Neutrophil (primary cell): ENCODE measurements at regions not wholly inside any gene's neighbourhood (a gene's known extent, or its start where the extent isn't known, plus 50 kb on each side); places are given as distances from the start of the nearest gene placed in this dataset.

ENCODE experiments used
- H3K27ac ChIP-seq: fragments of 200-600 bp; sonication (generic); 2 replicates; pipeline ENCODE4 v1.5.1; 2016; ENCODE audit warnings: mild to moderate bottlenecking, moderate library complexity
- H3K27me3 ChIP-seq: fragments of 200-600 bp; sonication (generic); 2 replicates; pipeline ENCODE4 v1.6.0; 2016; ENCODE audit warnings: mild to moderate bottlenecking
- H3K36me3 ChIP-seq: fragments of 200-600 bp; sonication (generic); 2 replicates; pipeline ENCODE4 v1.5.1; 2017
- H3K4me1 ChIP-seq, 2 experiments: fragments of 200-600 bp in 1 of 2; sonication (generic) in 1 of 2; 1 replicate in 1 of 2; 2 replicates in 1 of 2; pipeline versions ENCODE4 v1.5.1 to v1.6.1; 2013 to 2016; ENCODE audit warnings: low read depth in 1 of 2, low read length in 1 of 2, mild to moderate bottlenecking in 1 of 2, moderate library complexity in 1 of 2; ENCODE audit not compliant: control insufficient read depth in 1 of 2, insufficient read depth in 1 of 2
- H3K4me3 ChIP-seq, 2 experiments: fragments of 200-600 bp in 1 of 2; sonication (generic) in 1 of 2; 1 replicate in 1 of 2; 2 replicates in 1 of 2; pipeline ENCODE4 v1.5.1; 2013 to 2016; ENCODE audit warnings: low read depth in 1 of 2, low read length in 1 of 2, mild to moderate bottlenecking in 1 of 2, moderate library complexity in 1 of 2
- H3K9me3 ChIP-seq: fragments of 200-600 bp; sonication (generic); 2 replicates; pipeline ENCODE4 v1.5.1; 2016
- TF ChIP-seq, protein P1 (sequence below): fragments of 200-600 bp; sonication (generic); IDR thresholded peaks from 2 replicates; pipeline ENCODE4 v1.5.1; 2016; ENCODE audit warnings: antibody characterized with exemption

DNA sequence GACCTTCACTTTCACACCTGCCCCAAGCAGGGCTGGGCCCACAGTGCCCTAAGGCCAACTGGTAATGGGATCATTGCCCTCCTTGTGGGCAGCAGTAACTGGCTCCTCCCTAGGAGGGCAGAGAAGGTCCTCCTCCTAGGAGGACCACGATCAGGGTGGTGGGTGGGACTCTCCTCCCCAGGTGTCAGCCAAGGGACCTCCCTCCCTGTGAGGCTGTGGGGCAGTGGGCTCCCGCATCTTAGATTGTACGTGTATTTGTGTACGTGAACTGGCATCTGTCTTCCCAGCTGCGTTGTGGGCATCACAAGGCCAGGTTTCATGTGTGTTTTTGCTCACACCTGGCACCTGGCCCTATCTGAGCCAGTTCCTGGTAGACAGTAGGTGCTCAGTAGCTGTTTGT is 111.8 kb downstream of the SOX1 start:
- no peak overlapping the region for H3K4me3 ChIP-seq
- H3K36me3 ChIP-seq, result no peaks in the 10 kb centered on the region
- TF ChIP-seq, protein P1, sequence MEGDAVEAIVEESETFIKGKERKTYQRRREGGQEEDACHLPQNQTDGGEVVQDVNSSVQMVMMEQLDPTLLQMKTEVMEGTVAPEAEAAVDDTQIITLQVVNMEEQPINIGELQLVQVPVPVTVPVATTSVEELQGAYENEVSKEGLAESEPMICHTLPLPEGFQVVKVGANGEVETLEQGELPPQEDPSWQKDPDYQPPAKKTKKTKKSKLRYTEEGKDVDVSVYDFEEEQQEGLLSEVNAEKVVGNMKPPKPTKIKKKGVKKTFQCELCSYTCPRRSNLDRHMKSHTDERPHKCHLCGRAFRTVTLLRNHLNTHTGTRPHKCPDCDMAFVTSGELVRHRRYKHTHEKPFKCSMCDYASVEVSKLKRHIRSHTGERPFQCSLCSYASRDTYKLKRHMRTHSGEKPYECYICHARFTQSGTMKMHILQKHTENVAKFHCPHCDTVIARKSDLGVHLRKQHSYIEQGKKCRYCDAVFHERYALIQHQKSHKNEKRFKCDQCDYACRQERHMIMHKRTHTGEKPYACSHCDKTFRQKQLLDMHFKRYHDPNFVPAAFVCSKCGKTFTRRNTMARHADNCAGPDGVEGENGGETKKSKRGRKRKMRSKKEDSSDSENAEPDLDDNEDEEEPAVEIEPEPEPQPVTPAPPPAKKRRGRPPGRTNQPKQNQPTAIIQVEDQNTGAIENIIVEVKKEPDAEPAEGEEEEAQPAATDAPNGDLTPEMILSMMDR, result no peak
- no peaks in the 10 kb centered on the region for H3K4me1 ChIP-seq
- H3K27ac ChIP-seq, result no peak overlapping the region
- H3K9me3 ChIP-seq, result no peaks in the 10 kb centered on the region
- H3K27me3 ChIP-seq, result no peaks in the 10 kb centered on the region

DNA sequence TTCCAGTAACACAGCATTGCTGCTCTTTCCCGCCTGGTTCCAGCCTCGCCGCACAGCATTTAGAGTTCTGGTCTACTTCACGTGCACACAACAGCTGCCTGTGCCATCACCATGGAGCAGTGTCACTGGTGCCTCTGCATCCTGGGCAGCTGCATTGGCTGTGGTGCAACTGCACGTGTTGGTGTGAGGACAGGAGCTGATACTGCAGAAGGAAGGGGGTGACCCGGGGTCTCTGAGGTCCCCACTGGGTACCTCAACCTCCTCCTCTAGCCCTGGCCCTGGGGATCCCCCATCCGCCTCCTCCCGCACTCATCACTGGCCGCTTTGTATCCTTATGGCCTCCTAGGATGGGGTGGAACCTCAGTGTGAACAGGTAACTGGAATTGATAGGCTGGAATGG is 112.5 kb downstream of the SOX1 start:
- TF ChIP-seq, protein P1, result no peak
- H3K36me3 ChIP-seq, result no peaks in the 10 kb centered on the region
- H3K9me3 ChIP-seq, result no peaks in the 10 kb centered on the region
- no peak overlapping the region for H3K4me3 ChIP-seq
- H3K4me1 ChIP-seq, result no peaks in the 10 kb centered on the region
- no peaks in the 10 kb centered on the region for H3K27me3 ChIP-seq
- H3K27ac ChIP-seq, result no peak overlapping the region

DNA sequence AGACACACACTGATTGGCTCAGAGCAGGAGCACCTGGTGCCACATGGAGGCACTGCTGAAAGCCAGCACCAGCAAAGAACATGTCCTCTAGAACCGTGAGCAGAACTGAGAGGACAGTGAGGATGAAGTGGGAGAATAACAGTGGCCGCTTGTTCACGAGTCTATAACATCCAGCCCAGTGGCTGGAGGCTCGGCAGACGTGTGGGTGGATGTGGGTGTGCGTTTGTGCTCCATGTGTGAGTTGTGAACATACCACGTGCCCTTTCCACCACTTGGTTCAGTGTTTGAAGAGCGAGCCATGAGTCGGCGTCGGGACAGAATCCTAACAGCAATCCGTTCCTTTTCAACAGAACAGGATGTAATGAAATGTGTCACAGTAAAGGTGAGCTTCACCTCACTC is 113.0 kb downstream of the SOX1 start:
- TF ChIP-seq, protein P1, result no peak
- Histone ChIP-seq H3K36me3 (no peaks in the 10 kb centered on the region), H3K27me3 (no peaks in the 10 kb centered on the region)

DNA sequence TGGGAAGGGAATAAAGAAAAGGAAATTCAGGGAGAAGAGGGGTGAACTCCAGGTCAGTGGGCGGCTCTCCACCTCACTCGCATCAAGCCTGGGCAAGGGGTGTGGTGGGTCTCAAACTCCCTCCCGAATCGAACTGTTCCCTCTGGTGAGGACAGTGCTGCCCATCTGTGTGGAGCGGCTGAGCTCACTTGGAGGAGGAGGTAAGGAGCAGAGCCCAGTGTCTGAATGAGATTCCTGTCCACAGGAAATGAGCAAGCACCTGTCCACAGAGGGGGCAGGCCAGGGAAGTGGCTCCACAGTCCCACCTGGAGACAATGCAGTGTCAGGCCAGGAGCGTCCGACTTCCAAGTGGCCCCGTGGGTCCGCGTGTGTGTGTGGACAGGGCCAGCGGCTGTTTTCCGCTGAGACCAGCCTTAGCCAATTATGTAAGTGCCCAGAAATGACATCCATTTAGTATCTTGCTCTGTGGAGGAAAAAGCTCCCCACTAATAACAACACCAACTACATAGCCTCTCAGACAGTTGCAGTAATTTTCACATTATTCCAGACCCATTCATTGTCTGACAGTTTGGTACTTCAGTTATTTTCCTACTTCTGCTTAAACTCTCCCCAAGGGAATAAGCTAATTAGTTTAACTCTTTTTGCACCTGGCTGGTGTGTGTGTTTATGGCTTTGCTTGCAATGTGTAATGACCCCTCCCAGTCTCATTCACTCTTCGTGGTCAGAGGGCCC is 114.6 kb downstream of the SOX1 start:
- H3K4me3 ChIP-seq, result no peak overlapping the region
- no peaks in the 10 kb centered on the region for H3K36me3 ChIP-seq
- H3K4me1 ChIP-seq, result no peaks in the 10 kb centered on the region
- H3K9me3 ChIP-seq, result no peaks in the 10 kb centered on the region
- TF ChIP-seq, protein P1, result no peak
- no peak overlapping the region for H3K27ac ChIP-seq
- H3K27me3 ChIP-seq, result no peaks in the 10 kb centered on the region

More for the DNA sequence above, 113.0 kb downstream of the SOX1 start:
- H3K4me1 ChIP-seq, result no peaks in the 10 kb centered on the region
- no peak overlapping the region for H3K4me3 ChIP-seq
- H3K9me3 ChIP-seq, result no peaks in the 10 kb centered on the region
- H3K27ac ChIP-seq, result no peak overlapping the region

DNA sequence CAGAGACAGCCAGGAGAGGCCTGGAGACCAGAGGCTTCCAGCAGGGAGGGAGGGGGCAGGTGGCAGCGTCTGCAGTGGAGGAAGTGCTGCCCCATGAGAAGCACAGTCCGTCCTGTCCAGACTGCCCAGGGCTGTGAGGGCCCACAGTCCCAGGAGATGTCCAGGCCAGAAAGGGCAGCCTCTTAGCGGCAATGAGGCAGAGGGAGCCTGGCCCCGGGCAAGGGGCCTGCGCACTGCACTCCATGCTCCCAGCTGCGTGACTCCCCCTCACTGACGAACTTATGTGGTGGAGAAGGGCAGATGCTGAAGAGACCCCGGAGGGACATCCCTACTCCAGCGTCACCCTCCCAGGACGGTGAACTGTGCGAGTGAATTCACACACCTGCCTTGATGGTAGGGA is 115.3 kb downstream of the SOX1 start:
- H3K4me1 ChIP-seq, result no peaks in the 10 kb centered on the region
- TF ChIP-seq, protein P1, result no peak
- H3K9me3 ChIP-seq, result no peaks in the 10 kb centered on the region
- H3K36me3 ChIP-seq, result no peaks in the 10 kb centered on the region
- H3K27ac ChIP-seq, result no peak overlapping the region
- H3K4me3 ChIP-seq, result no peak overlapping the region
- H3K27me3 ChIP-seq, result no peaks in the 10 kb centered on the region
